AG04450 (cell line): ENCODE measurements at regions not wholly inside any gene's neighbourhood (a gene's known extent, or its start where the extent isn't known, plus 50 kb on each side); places are given as distances from the start of the nearest gene placed in this dataset.

Experiments used
- CTCF ChIA-PET: fragments of 300-600, 350-600 bp; formaldehyde crosslinking; extraction: SDS; loops from one replicate; lab custom pipeline; 2022; ENCODE audit warnings: antibody characterized with exemption, inconsistent platforms; lab: Charles Lee
- POLR2A ChIA-PET: fragments of 350-600 bp; formaldehyde crosslinking; extraction: SDS; loops from one replicate; lab custom pipeline; 2021; ENCODE audit warnings: antibody characterized with exemption, inconsistent platforms; lab: Yijun Ruan, JAX
- DNase-seq: peaks from one replicate; pipeline ENCODE4 v3.0.0-alpha.2; 2011; ENCODE audit warnings: low read depth, low spot score
- H3K27ac ChIP-seq: one replicate; pipeline ENCODE4 v1.5.1; 2012; ENCODE audit warnings: low read depth, low read length, control low read depth
- H3K27me3 ChIP-seq: one replicate; pipeline ENCODE4 v1.6.0; 2012; ENCODE audit warnings: low read length; ENCODE audit not compliant: control insufficient read depth, insufficient read depth
- H3K4me3 ChIP-seq: 2 replicates; pipeline ENCODE4 v1.5.1; 2011; ENCODE audit warnings: mild to moderate bottlenecking, low read depth, low read length, control low read depth
- H3K9me3 ChIP-seq: 2 replicates; pipeline ENCODE4 v1.5.1; 2012; ENCODE audit warnings: low read length; ENCODE audit not compliant: control insufficient read depth, insufficient read depth
- CTCF ChIP-seq: IDR thresholded peaks from 2 replicates; pipeline ENCODE4 v1.5.1; 2011; ENCODE audit warnings: low read depth, low read length, control low read depth, inconsistent platforms

GRCh38 chr2:188045016-188045415, 246.7 kb upstream of the GULP1 start:
- no peak overlapping the region for H3K27ac ChIP-seq
- TF ChIP-seq CTCF: no peak
- H3K4me3 ChIP-seq: no peak overlapping the region
- no peaks in the 10 kb centered on the region for H3K27me3 ChIP-seq
- ChIA-PET CTCF (no interaction called here), POLR2A (no interaction called here)
- no peaks in the 10 kb centered on the region for H3K9me3 ChIP-seq
- no peak for DNase-seq

- Histone ChIP-seq H3K9me3 (no peaks in the 10 kb centered on the region), H3K27me3 (no peaks in the 10 kb centered on the region), H3K4me3 (no peak overlapping the region), H3K27ac (no peak overlapping the region)
- DNase-seq: no peak
- ChIA-PET POLR2A (no interaction called here), CTCF (no interaction called here)
- no peak for TF ChIP-seq CTCF
Measured at GRCh38 chr2:188046437-188046836, 245.2 kb upstream of the GULP1 start.

GRCh38 chr2:188047735-188048134, 243.9 kb upstream of the GULP1 start:
- Histone ChIP-seq H3K4me3 (no peak overlapping the region), H3K9me3 (no peaks in the 10 kb centered on the region), H3K27me3 (no peaks in the 10 kb centered on the region), H3K27ac (no peak overlapping the region)
- ChIA-PET POLR2A (no interaction called here), CTCF (no interaction called here)
- no peak for DNase-seq
- TF ChIP-seq CTCF: no peak

- CTCF ChIA-PET: no interaction called here
- no peak overlapping the region for H3K27ac ChIP-seq
- H3K27me3 ChIP-seq: no peaks in the 10 kb centered on the region
- no peak for DNase-seq
- no peaks in the 10 kb centered on the region for H3K9me3 ChIP-seq
- H3K4me3 ChIP-seq: no peak overlapping the region
- POLR2A ChIA-PET: no interaction called here
- TF ChIP-seq CTCF: no peak
Measured at GRCh38 chr2:188050726-188051125, 240.9 kb upstream of the GULP1 start.

GRCh38 chr2:188051706-188052105, 240.0 kb upstream of the GULP1 start:
- DNase-seq: no peak
- no peak for TF ChIP-seq CTCF
- H3K27me3 ChIP-seq: no peaks in the 10 kb centered on the region
- CTCF ChIA-PET: no interaction called here
- H3K27ac ChIP-seq: no peak overlapping the region
- no peak overlapping the region for H3K4me3 ChIP-seq
- no peaks in the 10 kb centered on the region for H3K9me3 ChIP-seq
- POLR2A ChIA-PET: no interaction called here
